ENCODE measurements at regions not wholly inside any gene's neighbourhood (a gene's known extent, or its start where the extent isn't known, plus 50 kb on each side); places are given as distances from the start of the nearest gene placed in this dataset.
"Not testable (repeated sequence)": the region's sequence is repeated elsewhere in the genome, so short reads cannot be mapped to it uniquely, and the experiment has no call there.

GRCh38 chr22:19662049-19662684 lies 52.1 kb upstream of the SEPTIN5 start (continued):
- TF ChIP-seq ZBTB40 (IDR thresholded peaks at IDR 0.05); REST (CRISPR knock-in tag; IDR thresholded peaks at IDR 0.05; ENCODE audit: low read depth): not testable (repeated sequence)
- peak; percentile 13; the same call in 1 of the 2 replicates for TF ChIP-seq ZBTB40 (CRISPR knock-in tag; IDR thresholded peaks at IDR 0.05)
- 0 out of 2 replicates have a peak, but pooled peaks have one; percentile 22 for TF ChIP-seq ZBTB49 (CRISPR knock-in tag; IDR thresholded peaks at IDR 0.05; ENCODE audit: borderline replicate concordance)
- peak; percentile 43; the same call in 1 of the 2 replicates for TF ChIP-seq REST (IDR thresholded peaks at IDR 0.05; ENCODE audit: borderline replicate concordance)
